WTC11 (cell line): ENCODE measurements at regions not wholly inside any gene's neighbourhood (a gene's known extent, or its start where the extent isn't known, plus 50 kb on each side); places are given as distances from the start of the nearest gene placed in this dataset.

ENCODE experiments used
- ATAC-seq: fragments of 200-7000 bp; cut with Tn5 transposase; 2 replicates; pipeline ENCODE4 v1.10.0; 2021; ENCODE audit warnings: mild to moderate bottlenecking, moderate library complexity
- CTCF ChIA-PET: fragments of 300-600 bp; sonication (Branson Sonifier 250); formaldehyde crosslinking; loops from one replicate; lab custom pipeline; 2021; ENCODE audit warnings: antibody characterized with exemption; lab: Charles Lee
- POLR2A ChIA-PET: fragments of 350-600 bp; sonication (Branson Sonifier 250); formaldehyde crosslinking; loops from one replicate; lab custom pipeline; 2021; ENCODE audit warnings: antibody characterized with exemption; lab: Charles Lee
- DNase-seq: peaks from one replicate; pipeline ENCODE4 v3.0.0; 2021; ENCODE audit warnings: low spot score
- H3K27ac Mint-ChIP-seq: 2 replicates; pipeline ENCODE4 v1.8.0; 2021; ENCODE audit warnings: mixed read lengths
- H3K27me3 Mint-ChIP-seq: 2 replicates; pipeline ENCODE4 v1.8.0; 2021; ENCODE audit warnings: low read depth, mild to moderate bottlenecking, moderate library complexity, mixed read lengths
- H3K36me3 Mint-ChIP-seq: 2 replicates; pipeline ENCODE4 v1.8.0; 2021; ENCODE audit warnings: mixed read lengths
- H3K4me1 Mint-ChIP-seq: 2 replicates; pipeline ENCODE4 v1.8.0; 2022; ENCODE audit warnings: mixed read lengths
- H3K4me3 Mint-ChIP-seq: 2 replicates; pipeline ENCODE4 v1.8.0; 2021; ENCODE audit warnings: mild to moderate bottlenecking, moderate library complexity, mixed read lengths
- H3K9me3 Mint-ChIP-seq: 2 replicates; pipeline ENCODE4 v1.8.0; 2021; ENCODE audit warnings: mixed read lengths
- AFF4 ChIP-seq: sonication (generic); formaldehyde crosslinking; IDR thresholded peaks from 2 replicates; pipeline ENCODE4 v1.8.1; 2023; ENCODE audit warnings: mild to moderate bottlenecking, missing genetic modification reagents, borderline replicate concordance
- CBFB ChIP-seq: sonication (generic); formaldehyde crosslinking; IDR thresholded peaks from 2 replicates; pipeline ENCODE4 v1.8.1; 2022; ENCODE audit warnings: mild to moderate bottlenecking, low read depth, missing genetic modification reagents
- CTCF ChIP-seq: fragments of 200-600 bp; IDR thresholded peaks from 2 replicates; pipeline ENCODE4 v1.8.0; 2022; ENCODE audit warnings: antibody characterized with exemption
- ETV6 ChIP-seq: sonication (generic); formaldehyde crosslinking; IDR thresholded peaks from 2 replicates; pipeline ENCODE4 v1.8.1; 2022; ENCODE audit warnings: mild to moderate bottlenecking, missing genetic modification reagents
- FOXP4 ChIP-seq: sonication (generic); formaldehyde crosslinking; IDR thresholded peaks from 2 replicates; pipeline ENCODE4 v1.8.0; 2022; ENCODE audit warnings: mild to moderate bottlenecking, missing genetic modification reagents
- JAZF1 ChIP-seq: fragments of 250-450 bp; sonication (Bioruptor Pico); IDR thresholded peaks from 2 replicates; pipeline ENCODE4 v1.9.0; 2021; ENCODE audit warnings: moderate library complexity, mild to moderate bottlenecking, inconsistent platforms
- JUN ChIP-seq: sonication (generic); formaldehyde crosslinking; IDR thresholded peaks from 2 replicates; pipeline ENCODE4 v1.8.0; 2023; ENCODE audit warnings: mild to moderate bottlenecking, missing genetic modification reagents
- PREB ChIP-seq: sonication (generic); formaldehyde crosslinking; IDR thresholded peaks from 2 replicates; pipeline ENCODE4 v1.8.1; 2022; ENCODE audit warnings: mild to moderate bottlenecking, missing genetic modification reagents, moderate library complexity, borderline replicate concordance
- RELA ChIP-seq: sonication (generic); formaldehyde crosslinking; IDR thresholded peaks from 2 replicates; pipeline ENCODE4 v1.8.1; 2022; ENCODE audit warnings: missing genetic modification reagents, mild to moderate bottlenecking, borderline replicate concordance
- RORB ChIP-seq: fragments of 250-450 bp; sonication (Bioruptor Pico); IDR thresholded peaks from 2 replicates; pipeline ENCODE4 v1.9.0; 2021; ENCODE audit warnings: mild to moderate bottlenecking
- SP1 ChIP-seq: sonication (generic); formaldehyde crosslinking; conservative IDR thresholded peaks from 2 replicates; pipeline ENCODE4 v1.8.1; 2022; ENCODE audit warnings: missing genetic modification reagents
- TEAD1 ChIP-seq: sonication (generic); formaldehyde crosslinking; IDR thresholded peaks from 2 replicates; pipeline ENCODE4 v1.8.0; 2022; ENCODE audit warnings: mild to moderate bottlenecking, missing genetic modification reagents
- ZBTB21 ChIP-seq: sonication (generic); formaldehyde crosslinking; IDR thresholded peaks from 2 replicates; pipeline ENCODE4 v1.8.1; 2023; ENCODE audit warnings: mild to moderate bottlenecking, missing genetic modification reagents, borderline replicate concordance
- ZNF121 ChIP-seq: sonication (generic); formaldehyde crosslinking; IDR thresholded peaks from 2 replicates; pipeline ENCODE4 v1.8.0; 2023; ENCODE audit warnings: missing genetic modification reagents

- TF ChIP-seq TEAD1: no peak
- TF ChIP-seq CBFB (CRISPR knock-in tag): no peak
- TF ChIP-seq RORB (CRISPR knock-in tag): no peak
- no peak for TF ChIP-seq JAZF1 (CRISPR knock-in tag)
- TF ChIP-seq CTCF: no peak
- TF ChIP-seq SP1 (CRISPR knock-in tag): no peak
- H3K9me3 Mint-ChIP-seq: no peaks in the 10 kb centered on the region
- H3K27me3 Mint-ChIP-seq: no peaks in the 10 kb centered on the region
- ChIA-PET CTCF (interaction anchor here (1.6 kb wide), 1 partner anchor 282 kb away, joined by 4 read pairs; no protein-coding TSS in a partner anchor), POLR2A (no interaction called here)
- H3K4me3 Mint-ChIP-seq: no peak overlapping the region
- peaks cover 8% of the 10 kb centered on the region for H3K4me1 Mint-ChIP-seq
- ATAC-seq (no peak), DNase-seq (no peak)
- H3K27ac Mint-ChIP-seq: no peak overlapping the region
- no peaks in the 10 kb centered on the region for H3K36me3 Mint-ChIP-seq
Measured at GRCh38 chr20:57904314-57905105, 194.7 kb upstream of the PMEPA1 start.

- no peak overlapping the region for H3K4me3 Mint-ChIP-seq
- ChIA-PET POLR2A (no interaction called here), CTCF (no interaction called here)
- H3K27ac Mint-ChIP-seq: no peak overlapping the region
- H3K27me3 Mint-ChIP-seq: no peaks in the 10 kb centered on the region
- DNase-seq (no peak), ATAC-seq (no peak)
- no peak for TF ChIP-seq PREB
- no peak for TF ChIP-seq ETV6 (CRISPR knock-in tag)
- no peak for TF ChIP-seq RELA (CRISPR knock-in tag)
- no peak for TF ChIP-seq ZBTB21 (CRISPR knock-in tag)
- TF ChIP-seq ZNF121 (CRISPR knock-in tag): no peak
- no peak for TF ChIP-seq FOXP4 (CRISPR knock-in tag)
- no peak for TF ChIP-seq AFF4
- no peak for TF ChIP-seq JUN (CRISPR knock-in tag)
- H3K36me3 Mint-ChIP-seq: no peaks in the 10 kb centered on the region
- no peaks in the 10 kb centered on the region for H3K9me3 Mint-ChIP-seq
- H3K4me1 Mint-ChIP-seq: peaks cover 12% of the 10 kb centered on the region
Measured at GRCh38 chr20:57902473-57902872, 192.7 kb upstream of the PMEPA1 start.
